Suprapubic skin (tissue), 4 donors: ENCODE measurements at regions not wholly inside any gene's neighbourhood (a gene's known extent, or its start where the extent isn't known, plus 50 kb on each side); places are given as distances from the start of the nearest gene placed in this dataset.

Experiments
- DNase-seq, 2 donors: peaks; one replicate each; pipeline ENCODE4 v3.0.0-alpha.2; 2019; ENCODE audit warnings: low spot score in 2 of 2
- H3K27ac ChIP-seq: fragments of 200-600 bp; sonication (generic); one replicate; pipeline ENCODE4 v1.5.1; 2019
- H3K27me3 ChIP-seq: fragments of 200-600 bp; sonication (generic); one replicate; pipeline ENCODE4 v1.5.1; 2019
- H3K36me3 ChIP-seq: fragments of 200-600 bp; sonication (generic); one replicate; pipeline ENCODE4 v1.5.1; 2019
- H3K4me1 ChIP-seq: fragments of 200-600 bp; sonication (generic); one replicate; pipeline ENCODE4 v1.5.1; 2019
- H3K4me3 ChIP-seq: fragments of 200-600 bp; sonication (generic); one replicate; pipeline ENCODE4 v1.5.1; 2019; ENCODE audit warnings: mild to moderate bottlenecking
- H3K9me3 ChIP-seq: fragments of 200-600 bp; sonication (generic); one replicate; pipeline ENCODE4 v1.5.1; 2019
- CTCF ChIP-seq, 2 donors: fragments of 200-600 bp in 1 of 2; fragments of 450-650 bp in 1 of 2; sonication (generic) in 1 of 2; IDR thresholded peaks; one replicate each; pipeline ENCODE4 v1.5.1; 2016 to 2019; ENCODE audit warnings: antibody characterized with exemption in 2 of 2, mild to moderate bottlenecking in 1 of 2, moderate library complexity in 1 of 2
- EP300 ChIP-seq: sonication (generic); formaldehyde crosslinking; IDR thresholded peaks from one replicate; pipeline ENCODE4 v1.6.1; 2017; ENCODE audit warnings: antibody characterized with exemption
- POLR2A ChIP-seq, 2 donors: fragments of 450-650 bp; IDR thresholded peaks; one replicate each; pipeline ENCODE4 v1.6.1; 2017; ENCODE audit warnings: antibody characterized with exemption in 2 of 2, mild to moderate bottlenecking in 2 of 2, moderate library complexity in 2 of 2
- POLR2AphosphoS5 ChIP-seq, 3 donors: sonication (generic); formaldehyde crosslinking; IDR thresholded peaks; one replicate each; pipeline ENCODE4 v1.6.1; 2017; ENCODE audit warnings: antibody characterized with exemption in 3 of 3
- WGBS: methylation state at CpG from one replicate; pipeline ENCODE4 v1.1.5; 2018; 5-methylcytosine and 5-hydroxymethylcytosine counted together

GRCh38 chr11:37026326-37026725 lies 428.3 kb upstream of the RAG2 start:
- no peaks in the 10 kb centered on the region for H3K9me3 ChIP-seq
- TF ChIP-seq POLR2A (IDR thresholded peaks at IDR 0.05) (no peak), POLR2AphosphoS5 (IDR thresholded peaks at IDR 0.05) (no peak), CTCF (IDR thresholded peaks at IDR 0.05) (no peak), EP300 (no peak)
- H3K27ac ChIP-seq = no peak overlapping the region
- no peak for DNase-seq
- no peaks in the 10 kb centered on the region for H3K4me1 ChIP-seq
- no peak overlapping the region for H3K4me3 ChIP-seq
- H3K27me3 ChIP-seq = no peaks in the 10 kb centered on the region
- no peaks in the 10 kb centered on the region for H3K36me3 ChIP-seq
- WGBS = 36% methylated on average over 3 of the region's 3 CpGs

GRCh38 chr11:37006563-37006962 lies 408.5 kb upstream of the RAG2 start:
- no peak for DNase-seq
- no peaks in the 10 kb centered on the region for H3K9me3 ChIP-seq
- no peaks in the 10 kb centered on the region for H3K4me1 ChIP-seq
- no peak overlapping the region for H3K4me3 ChIP-seq
- TF ChIP-seq EP300 (no peak), CTCF (IDR thresholded peaks at IDR 0.05) (no peak), POLR2AphosphoS5 (IDR thresholded peaks at IDR 0.05) (no peak), POLR2A (IDR thresholded peaks at IDR 0.05) (no peak)
- no peak overlapping the region for H3K27ac ChIP-seq
- 97% methylated on average over 4 of the region's 4 CpGs for WGBS
- no peaks in the 10 kb centered on the region for H3K27me3 ChIP-seq
- no peaks in the 10 kb centered on the region for H3K36me3 ChIP-seq

GRCh38 chr11:37002831-37003230 lies 404.8 kb upstream of the RAG2 start:
- WGBS = 74% methylated on average over 3 of the region's 3 CpGs
- Histone ChIP-seq H3K4me1 (no peaks in the 10 kb centered on the region), H3K27me3 (no peaks in the 10 kb centered on the region), H3K9me3 (no peaks in the 10 kb centered on the region), H3K36me3 (no peaks in the 10 kb centered on the region), H3K27ac (no peak overlapping the region), H3K4me3 (no peak overlapping the region)
- TF ChIP-seq POLR2AphosphoS5 (IDR thresholded peaks at IDR 0.05) = no peak
- no peak for TF ChIP-seq CTCF (IDR thresholded peaks at IDR 0.05)
- TF ChIP-seq EP300 = no peak
- TF ChIP-seq POLR2A (IDR thresholded peaks at IDR 0.05) = no peak
- DNase-seq = no peak

GRCh38 chr11:36997656-36998055 lies 399.6 kb upstream of the RAG2 start:
- Histone ChIP-seq H3K27me3 (no peaks in the 10 kb centered on the region), H3K4me3 (no peak overlapping the region), H3K9me3 (no peaks in the 10 kb centered on the region), H3K36me3 (no peaks in the 10 kb centered on the region), H3K27ac (no peak overlapping the region), H3K4me1 (no peaks in the 10 kb centered on the region)
- 77% methylated on average over 6 of the region's 6 CpGs for WGBS
- no peak for TF ChIP-seq POLR2A (IDR thresholded peaks at IDR 0.05)
- no peak for TF ChIP-seq CTCF (IDR thresholded peaks at IDR 0.05)
- no peak for TF ChIP-seq POLR2AphosphoS5 (IDR thresholded peaks at IDR 0.05)
- TF ChIP-seq EP300 = no peak
- DNase-seq = no peak

- no peaks in the 10 kb centered on the region for H3K27me3 ChIP-seq
- no peaks in the 10 kb centered on the region for H3K4me1 ChIP-seq
- no peaks in the 10 kb centered on the region for H3K36me3 ChIP-seq
- no peak overlapping the region for H3K27ac ChIP-seq
- DNase-seq = no peak
- H3K9me3 ChIP-seq = no peaks in the 10 kb centered on the region
- no peak overlapping the region for H3K4me3 ChIP-seq
- no peak for TF ChIP-seq POLR2A (IDR thresholded peaks at IDR 0.05)
- no peak for TF ChIP-seq POLR2AphosphoS5 (IDR thresholded peaks at IDR 0.05)
- no peak for TF ChIP-seq CTCF (IDR thresholded peaks at IDR 0.05)
- WGBS = 92% methylated on average over 3 of the region's 3 CpGs
Measured at GRCh38 chr11:36996795-36997194, 398.8 kb upstream of the RAG2 start.
